ENCODE measurements at regions not wholly inside any gene's neighbourhood (a gene's known extent, or its start where the extent isn't known, plus 50 kb on each side); places are given as distances from the start of the nearest gene placed in this dataset.
"Not testable (repeated sequence)": the region's sequence is repeated elsewhere in the genome, so short reads cannot be mapped to it uniquely, and the experiment has no call there.

- no peak overlapping the region for H3K27ac ChIP-seq (ENCODE audit: low read depth, low read length, poor library complexity, severe bottlenecking)
- H3K9me3 ChIP-seq (ENCODE audit: low read length), result no peaks in the 10 kb centered on the region
- no peak overlapping the region for H3K4me3 ChIP-seq (ENCODE audit: low read depth, low read length, poor library complexity, severe bottlenecking)
- no peaks in the 10 kb centered on the region for H3K36me3 ChIP-seq (ENCODE audit: insufficient read depth, low read length)
- no peaks in the 10 kb centered on the region for H4K20me1 ChIP-seq (ENCODE audit: insufficient read depth, low read length)
- H3K9me2 ChIP-seq (ENCODE audit: insufficient read depth, low read length), result no peaks in the 10 kb centered on the region
- H3K4me1 ChIP-seq (ENCODE audit: insufficient read depth, low read length, poor library complexity, severe bottlenecking), result no peaks in the 10 kb centered on the region
- POLR2A ChIA-PET, result interaction anchor here (0.9 to 1.5 kb wide), 2 partner anchors 17 to 92 kb away, joined by 3 read pairs; no protein-coding TSS in a partner anchor
- intact Hi-C loops (cut with micrococcal nuclease; ENCODE audit: unreplicated experiment), result no loop called here
- no peak overlapping the region for H2AFZ ChIP-seq (ENCODE audit: low read length)
- BruUV-seq (replicated peaks), result no TSS peak
- no peak for DNase-seq (ENCODE audit: low spot score)
- TF ChIP-seq EZH2phosphoT487 (IDR thresholded peaks at IDR 0.05; ENCODE audit: borderline replicate concordance, low read depth, low read length) (no peak), CTCF (conservative IDR thresholded peaks at IDR 0.05; ENCODE audit: low read length) (no peak)
- CTCF ChIA-PET (ENCODE audit: unreplicated experiment), result no interaction called here
- H3K79me2 ChIP-seq (ENCODE audit: insufficient read depth, low read depth, low read length), result no peaks in the 10 kb centered on the region
- no peak overlapping the region for H3K4me2 ChIP-seq (ENCODE audit: low read length)
Observed at GRCh38 chr5:100992354-100992753, 89.3 kb upstream of the ST8SIA4 start.

GRCh38 chr5:100983601-100984000 is 80.5 kb upstream of the ST8SIA4 start:
- CTCF ChIA-PET (ENCODE audit: unreplicated experiment); BruUV-seq (replicated peaks); POLR2A ChIA-PET: not testable (repeated sequence)

GRCh38 chr5:100974082-100974481 is 71.0 kb upstream of the ST8SIA4 start:
- Histone ChIP-seq H3K36me3 (ENCODE audit: insufficient read depth, low read length) (no peaks in the 10 kb centered on the region), H3K79me2 (ENCODE audit: insufficient read depth, low read depth, low read length) (no peaks in the 10 kb centered on the region), H3K4me2 (ENCODE audit: low read length) (no peak overlapping the region), H3K4me1 (ENCODE audit: insufficient read depth, low read length, poor library complexity, severe bottlenecking) (no peaks in the 10 kb centered on the region), H3K9me3 (ENCODE audit: low read length) (no peaks in the 10 kb centered on the region), H2AFZ (ENCODE audit: low read length) (no peak overlapping the region), H4K20me1 (ENCODE audit: insufficient read depth, low read length) (no peaks in the 10 kb centered on the region), H3K9me2 (ENCODE audit: insufficient read depth, low read length) (no peaks in the 10 kb centered on the region), H3K4me3 (ENCODE audit: low read depth, low read length, poor library complexity, severe bottlenecking) (no peak overlapping the region), H3K27ac (ENCODE audit: low read depth, low read length, poor library complexity, severe bottlenecking) (no peak overlapping the region)
- DNase-seq (ENCODE audit: low spot score), result no peak
- intact Hi-C loops (cut with micrococcal nuclease; ENCODE audit: unreplicated experiment), result no loop called here
- POLR2A ChIA-PET, result interaction anchor here (0.6 kb wide), 1 partner anchor 1020 kb away, joined by 3 read pairs; no protein-coding TSS in a partner anchor
- no peak for TF ChIP-seq CTCF (conservative IDR thresholded peaks at IDR 0.05; ENCODE audit: low read length)
- no peak for TF ChIP-seq EZH2phosphoT487 (IDR thresholded peaks at IDR 0.05; ENCODE audit: borderline replicate concordance, low read depth, low read length)
- BruUV-seq (replicated peaks), result no TSS peak
- CTCF ChIA-PET (ENCODE audit: unreplicated experiment), result no interaction called here

More at GRCh38 chr5:100983601-100984000, 80.5 kb upstream of the ST8SIA4 start:
- H4K20me1 ChIP-seq (ENCODE audit: insufficient read depth, low read length); H3K4me1 ChIP-seq (ENCODE audit: insufficient read depth, low read length, poor library complexity, severe bottlenecking); H3K9me3 ChIP-seq (ENCODE audit: low read length); H3K27ac ChIP-seq (ENCODE audit: low read depth, low read length, poor library complexity, severe bottlenecking); H3K79me2 ChIP-seq (ENCODE audit: insufficient read depth, low read depth, low read length); H3K9me2 ChIP-seq (ENCODE audit: insufficient read depth, low read length); H3K36me3 ChIP-seq (ENCODE audit: insufficient read depth, low read length); intact Hi-C loops (cut with micrococcal nuclease; ENCODE audit: unreplicated experiment); H3K4me3 ChIP-seq (ENCODE audit: low read depth, low read length, poor library complexity, severe bottlenecking); H2AFZ ChIP-seq (ENCODE audit: low read length); H3K4me2 ChIP-seq (ENCODE audit: low read length); DNase-seq (ENCODE audit: low spot score): not testable (repeated sequence)

Measured in OCI-LY7 (cell line).